ENCODE measurements at regions not wholly inside any gene's neighbourhood (a gene's known extent, or its start where the extent isn't known, plus 50 kb on each side); places are given as distances from the start of the nearest gene placed in this dataset.

- H3K4me3 ChIP-seq (ENCODE audit: low read depth, low read length), result no peak overlapping the region
- ChIA-PET POLR2A (no interaction called here), CTCF (no interaction called here)
- H3K27me3 ChIP-seq (ENCODE audit: control insufficient read depth, insufficient read depth, low read length), result no peaks in the 10 kb centered on the region
- no peaks in the 10 kb centered on the region for H3K36me3 ChIP-seq (ENCODE audit: control insufficient read depth, insufficient read depth, low read length)
- no peak for TF ChIP-seq CTCF (IDR thresholded peaks at IDR 0.05; ENCODE audit: insufficient read depth, low read depth, low read length)
- DNase-seq (ENCODE audit: low read depth), result no peak
Observed at GRCh38 chrX:131901546-131901945, 121.6 kb upstream of the STK26 start.

- CTCF ChIA-PET, result no interaction called here
- TF ChIP-seq CTCF (IDR thresholded peaks at IDR 0.05; ENCODE audit: insufficient read depth, low read depth, low read length), result no peak
- H3K36me3 ChIP-seq (ENCODE audit: control insufficient read depth, insufficient read depth, low read length), result no peaks in the 10 kb centered on the region
- no peaks in the 10 kb centered on the region for H3K27me3 ChIP-seq (ENCODE audit: control insufficient read depth, insufficient read depth, low read length)
- POLR2A ChIA-PET, result no interaction called here
- H3K4me3 ChIP-seq (ENCODE audit: low read depth, low read length), result no peak overlapping the region
- DNase-seq (ENCODE audit: low read depth), result no peak
Observed at GRCh38 chrX:131907488-131908314, 115.4 kb upstream of the STK26 start.

GRCh38 chrX:131910586-131910985, 112.5 kb upstream of the STK26 start:
- no peak for DNase-seq (ENCODE audit: low read depth)
- no peak for TF ChIP-seq CTCF (IDR thresholded peaks at IDR 0.05; ENCODE audit: insufficient read depth, low read depth, low read length)
- H3K27me3 ChIP-seq (ENCODE audit: control insufficient read depth, insufficient read depth, low read length), result no peaks in the 10 kb centered on the region
- no peak overlapping the region for H3K4me3 ChIP-seq (ENCODE audit: low read depth, low read length)
- POLR2A ChIA-PET, result no interaction called here
- no peaks in the 10 kb centered on the region for H3K36me3 ChIP-seq (ENCODE audit: control insufficient read depth, insufficient read depth, low read length)
- CTCF ChIA-PET, result no interaction called here

GRCh38 chrX:131915488-131915887, 107.6 kb upstream of the STK26 start:
- CTCF ChIA-PET, result no interaction called here
- H3K4me3 ChIP-seq (ENCODE audit: low read depth, low read length), result no peak overlapping the region
- POLR2A ChIA-PET, result no interaction called here

GRCh38 chrX:131917588-131917987, 105.5 kb upstream of the STK26 start:
- no peak for TF ChIP-seq CTCF (IDR thresholded peaks at IDR 0.05; ENCODE audit: insufficient read depth, low read depth, low read length)
- no peak for DNase-seq (ENCODE audit: low read depth)
- Histone ChIP-seq H3K27me3 (ENCODE audit: control insufficient read depth, insufficient read depth, low read length) (no peaks in the 10 kb centered on the region), H3K36me3 (ENCODE audit: control insufficient read depth, insufficient read depth, low read length) (no peaks in the 10 kb centered on the region), H3K4me3 (ENCODE audit: low read depth, low read length) (no peak overlapping the region)
- POLR2A ChIA-PET, result no interaction called here
- CTCF ChIA-PET, result no interaction called here

More at GRCh38 chrX:131915488-131915887, 107.6 kb upstream of the STK26 start:
- no peak for TF ChIP-seq CTCF (IDR thresholded peaks at IDR 0.05; ENCODE audit: insufficient read depth, low read depth, low read length)
- H3K36me3 ChIP-seq (ENCODE audit: control insufficient read depth, insufficient read depth, low read length), result no peaks in the 10 kb centered on the region
- DNase-seq (ENCODE audit: low read depth), result no peak
- no peaks in the 10 kb centered on the region for H3K27me3 ChIP-seq (ENCODE audit: control insufficient read depth, insufficient read depth, low read length)
